ENCODE measurements at regions not wholly inside any gene's neighbourhood (a gene's known extent, or its start where the extent isn't known, plus 50 kb on each side); places are given as distances from the start of the nearest gene placed in this dataset.
"Not testable (repeated sequence)": the region's sequence is repeated elsewhere in the genome, so short reads cannot be mapped to it uniquely, and the experiment has no call there.

DNA sequence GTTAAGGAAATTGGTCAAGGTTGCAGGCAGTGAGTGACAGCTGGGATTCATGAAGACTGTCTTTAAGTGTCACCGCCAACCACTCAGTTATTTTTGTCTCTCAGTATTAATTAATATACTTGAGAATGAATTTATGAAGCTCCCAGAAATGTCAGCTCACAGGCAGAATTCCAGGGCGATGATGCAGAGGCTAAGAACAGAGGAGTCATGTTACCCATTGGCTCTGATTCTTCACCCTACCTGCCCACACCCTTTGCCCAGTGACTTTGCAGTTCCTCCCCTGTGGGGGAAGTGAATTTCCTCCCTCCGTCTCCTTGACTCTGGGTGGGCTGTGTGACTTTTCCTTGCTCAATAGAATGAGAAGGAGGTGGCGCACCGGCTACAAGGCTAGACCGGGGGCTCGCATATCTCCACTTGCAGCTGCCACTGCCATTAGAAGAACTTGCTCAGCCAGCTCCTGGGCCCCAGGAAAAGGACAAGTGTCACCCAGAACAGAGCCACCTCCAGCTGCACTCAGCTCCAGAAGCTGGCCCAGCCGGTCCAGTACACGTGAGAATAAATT, 157.1 kb upstream of the PRKCQ start:
- DNase-seq (ENCODE audit: low read depth in 3 of 3): no peak

DNA sequence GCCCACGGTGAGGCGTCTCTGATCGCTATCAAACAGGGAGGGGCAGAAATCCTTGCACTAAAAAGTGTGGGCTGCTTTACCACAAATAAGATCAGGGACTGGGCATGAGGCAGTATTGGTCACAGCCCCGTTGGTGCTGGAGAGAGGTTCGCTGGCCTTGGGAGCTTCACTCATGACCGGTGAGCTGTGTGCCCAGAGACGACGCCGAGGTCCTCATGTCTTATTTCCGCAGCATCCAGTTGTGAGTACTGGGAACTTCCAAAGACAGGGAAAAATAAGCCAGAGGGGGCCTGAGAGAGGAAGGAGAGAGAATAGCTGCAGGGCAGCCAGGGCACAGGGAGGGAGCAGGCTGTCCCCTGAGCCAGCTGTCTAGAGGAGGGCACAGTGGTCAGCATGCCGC, 154.2 kb upstream of the PRKCQ start:
- no peak for DNase-seq (ENCODE audit: low read depth in 3 of 3)

DNA sequence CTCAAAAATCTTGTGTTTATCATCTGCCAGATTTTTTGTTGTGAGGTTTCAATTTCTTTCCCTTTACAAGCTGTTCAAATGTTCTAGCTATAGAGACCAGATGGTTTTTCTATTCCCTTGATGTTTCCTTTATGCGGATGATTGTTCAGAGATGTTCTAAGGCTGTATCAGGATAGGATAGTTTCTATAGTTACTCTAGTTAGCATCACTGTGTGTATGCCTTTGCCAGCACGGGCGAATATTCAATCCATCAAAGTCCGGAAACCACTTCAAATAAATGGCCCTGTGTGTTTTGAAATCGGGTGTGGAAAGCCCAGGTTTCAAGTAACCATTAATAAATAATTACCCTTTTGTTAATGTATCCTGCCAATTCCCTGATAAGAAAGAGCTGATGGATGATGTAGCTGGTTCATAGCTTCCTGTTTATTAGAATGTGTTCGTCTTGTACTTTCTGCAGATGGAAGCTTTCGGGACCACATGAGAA, 149.8 kb upstream of the PRKCQ start:
- no peak for DNase-seq (ENCODE audit: low read depth in 3 of 3)

DNA sequence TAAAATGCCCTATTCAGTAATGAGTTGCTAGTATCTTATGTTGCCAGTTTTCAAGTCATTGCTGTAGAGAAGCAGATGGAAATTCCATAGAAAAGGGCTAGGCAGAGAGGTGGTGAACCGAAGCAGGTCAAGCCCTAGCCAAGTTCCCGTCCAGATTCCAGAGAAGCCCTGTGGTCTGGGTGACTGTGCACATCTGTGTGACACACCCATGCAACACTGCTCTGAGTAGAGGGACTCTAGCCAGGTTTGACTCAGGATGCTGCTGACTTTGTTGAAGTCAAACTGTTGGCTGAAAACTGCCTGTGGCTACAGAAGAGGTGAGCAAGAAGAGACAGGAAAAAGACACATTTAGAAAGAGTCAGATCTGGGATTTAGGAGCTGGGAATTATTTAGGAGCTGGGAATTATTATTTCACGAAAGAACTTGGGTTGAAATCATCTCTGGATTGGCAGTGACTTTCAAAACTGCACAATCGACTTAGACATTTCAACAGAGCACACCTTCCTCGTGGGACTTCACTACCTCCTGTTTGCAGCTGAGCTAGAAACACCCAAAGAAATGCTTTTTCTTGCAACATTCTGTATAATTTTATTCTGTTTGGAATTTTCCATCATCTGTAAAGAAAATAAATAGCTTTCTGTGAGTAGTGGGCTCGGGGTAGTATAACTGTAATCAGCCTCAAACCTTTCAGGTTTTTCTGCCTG, 149.1 kb upstream of the PRKCQ start:
- no peak for DNase-seq (ENCODE audit: low read depth in 3 of 3)

DNA sequence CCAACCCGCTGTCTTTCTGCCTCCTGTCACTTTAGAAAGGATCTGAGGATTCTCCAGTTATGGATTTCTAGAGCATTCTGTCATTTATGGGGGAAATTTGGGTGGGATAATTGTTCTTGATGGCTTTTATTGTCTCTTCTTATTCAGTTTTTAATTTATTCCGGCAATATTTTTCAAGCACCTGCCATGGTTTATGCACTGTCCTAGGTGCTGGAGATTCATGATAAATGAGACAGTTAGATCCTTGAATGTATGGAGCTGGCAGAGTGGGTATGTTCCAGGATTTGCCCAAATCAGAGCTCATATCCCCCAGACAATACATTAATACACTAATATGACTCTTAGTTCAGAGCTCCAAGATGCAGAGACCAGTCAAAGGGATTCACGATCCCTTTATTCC, 146.8 kb upstream of the PRKCQ start:
- DNase-seq (ENCODE audit: low read depth in 3 of 3): no peak

DNA sequence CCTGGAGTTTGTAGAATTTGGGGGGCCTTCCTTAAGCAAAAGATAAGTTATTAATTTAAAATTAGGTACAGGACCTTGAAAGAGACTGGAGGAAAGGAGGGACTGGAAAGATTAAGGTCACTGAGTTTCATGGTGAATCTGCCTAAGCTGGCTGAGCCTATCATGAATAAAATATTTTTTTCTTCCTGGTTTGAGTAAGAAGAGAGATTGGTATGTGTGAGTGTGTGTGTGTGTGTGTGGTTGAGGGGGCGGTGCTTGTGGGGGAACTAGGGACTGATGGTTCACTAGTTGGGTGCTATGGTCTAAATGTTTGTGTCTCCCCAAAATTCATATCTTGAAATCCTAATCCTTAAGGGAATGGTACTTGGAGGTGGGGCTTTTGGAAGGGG, 142.5 kb upstream of the PRKCQ start:
- DNase-seq (ENCODE audit: low read depth in 3 of 3): peak in 2 of 3 donors; percentile 8 to 14

DNA sequence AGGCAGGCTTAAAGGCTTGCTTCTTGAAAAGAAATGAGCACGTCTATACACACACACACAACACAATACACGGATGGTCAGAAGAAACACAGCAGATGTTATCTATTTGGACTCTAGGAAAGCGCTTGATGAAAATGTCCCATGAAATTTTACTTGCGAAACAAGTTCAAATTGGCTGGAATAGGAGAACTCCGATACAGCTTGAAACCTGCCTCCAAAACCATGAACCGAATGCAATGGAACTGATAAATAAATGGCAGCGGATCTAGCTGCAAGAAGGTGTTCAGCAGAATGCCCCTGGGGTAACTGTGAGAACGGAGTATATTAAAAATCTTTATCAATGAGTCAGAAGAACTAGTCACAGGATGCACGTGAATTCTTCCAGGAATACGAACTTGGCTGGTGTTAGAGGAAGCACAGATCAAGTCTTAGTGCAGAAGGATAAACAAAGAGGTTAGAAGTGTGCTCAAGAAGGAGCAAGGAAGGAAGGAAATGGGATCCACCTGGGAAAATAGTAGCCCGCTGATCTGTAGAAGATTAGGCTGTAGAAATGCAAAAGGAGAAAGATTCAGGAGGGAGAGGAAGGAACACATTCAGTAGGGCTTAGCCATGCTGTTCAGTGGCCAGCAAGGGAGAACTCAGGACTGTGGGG, 142.0 kb upstream of the PRKCQ start:
- DNase-seq (ENCODE audit: low read depth in 3 of 3): no peak

DNA sequence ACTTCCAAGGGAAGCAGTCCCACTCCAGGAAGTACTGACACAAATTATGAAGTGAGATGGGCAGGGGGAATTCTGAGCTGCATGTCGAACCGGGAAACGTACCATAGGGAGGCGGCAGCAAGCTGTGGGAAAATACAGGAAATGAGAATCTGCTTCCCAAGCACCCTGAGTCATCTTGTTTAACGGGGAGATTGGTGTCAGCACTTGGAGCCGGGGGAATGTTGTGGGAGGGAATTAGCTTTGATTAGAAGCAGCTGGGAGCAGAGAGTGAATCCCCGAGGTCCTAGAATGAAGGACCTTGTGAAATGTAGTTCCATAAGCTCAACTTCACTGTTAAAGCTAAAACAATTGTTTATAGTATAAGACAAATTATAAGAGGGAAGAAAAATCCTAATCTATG, 141.4 kb upstream of the PRKCQ start:
- DNase-seq (ENCODE audit: low read depth in 3 of 3): no peak

DNA sequence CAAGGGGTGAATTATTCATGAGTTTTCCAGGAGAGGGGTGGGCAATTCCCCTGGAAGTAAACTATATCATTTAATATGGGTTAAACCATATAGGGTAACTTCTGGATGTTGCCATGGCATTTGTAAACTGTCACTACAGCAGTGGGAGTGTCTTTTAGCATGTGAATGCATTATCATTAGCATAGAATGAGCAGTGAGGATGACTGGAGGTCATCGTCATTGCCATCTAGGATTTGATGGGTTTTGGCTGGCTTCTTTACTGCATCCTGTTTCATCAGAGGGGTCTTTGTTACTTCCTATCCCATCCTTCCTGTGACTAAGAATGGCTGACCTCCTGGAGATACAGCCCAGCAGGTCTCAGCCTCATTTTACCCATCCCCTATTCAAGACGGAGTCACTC, 139.5 kb upstream of the PRKCQ start:
- no peak for DNase-seq (ENCODE audit: low read depth in 3 of 3)

DNA sequence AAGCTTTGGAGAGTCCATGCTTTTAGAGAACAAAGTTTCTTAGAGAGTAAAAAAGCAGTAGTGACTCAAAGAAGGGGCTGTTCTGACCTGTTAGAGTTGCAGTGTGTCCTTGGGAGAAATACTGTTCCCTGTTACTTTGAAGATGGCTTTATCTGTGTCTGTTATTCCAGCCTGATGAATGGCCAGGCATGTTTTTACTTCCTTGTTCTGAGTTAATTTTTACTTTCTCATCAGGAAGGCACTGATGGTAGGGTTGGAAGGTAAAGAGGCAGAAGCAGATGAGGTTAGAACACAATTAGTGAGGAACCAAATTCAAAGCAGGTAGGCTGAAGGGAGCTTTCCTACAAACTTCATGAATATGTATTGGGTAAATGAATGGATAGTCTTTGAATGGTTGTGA, 138.5 kb upstream of the PRKCQ start:
- no peak for DNase-seq (ENCODE audit: low read depth in 3 of 3)

DNA sequence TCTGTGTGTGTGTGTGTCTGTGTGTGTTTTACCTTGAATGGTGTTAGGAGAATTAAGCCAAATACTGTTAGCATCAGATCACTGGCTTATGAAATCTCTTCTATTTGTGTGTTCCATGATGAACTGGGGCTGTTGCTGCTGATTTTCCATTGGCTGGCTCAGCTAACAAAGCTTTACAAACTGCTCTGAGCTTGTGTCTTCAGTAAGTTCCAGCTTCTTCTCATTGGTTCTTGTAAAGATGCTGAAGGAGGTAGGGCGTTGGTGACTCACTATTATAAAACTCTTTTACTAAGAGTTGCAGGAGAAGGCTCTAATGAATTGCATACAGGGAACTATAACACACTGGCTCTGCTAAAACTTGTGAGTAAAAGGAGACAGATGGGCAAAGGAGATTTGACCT, 136.4 kb upstream of the PRKCQ start:
- DNase-seq (ENCODE audit: low read depth in 3 of 3): no peak

DNA sequence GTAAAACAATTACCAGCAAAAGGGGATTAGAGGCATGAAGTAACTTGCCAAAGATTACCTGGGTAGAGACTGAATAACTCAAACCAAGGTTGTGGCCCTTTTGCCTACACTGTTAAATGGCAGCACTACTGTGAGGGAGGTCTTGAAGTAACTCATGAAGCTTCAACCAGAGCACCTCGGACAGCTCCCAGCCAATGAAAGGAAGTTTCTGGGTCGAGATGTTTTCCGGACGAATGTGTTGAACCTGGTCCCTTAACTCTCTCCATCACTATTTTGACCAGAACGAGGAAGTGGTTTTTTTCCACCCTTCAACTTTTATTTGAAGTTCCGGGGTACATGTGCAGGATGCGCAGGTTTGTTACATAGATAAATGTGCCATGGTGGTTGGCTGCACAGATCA, 133.6 kb upstream of the PRKCQ start:
- DNase-seq (ENCODE audit: low read depth in 3 of 3): no peak

DNA sequence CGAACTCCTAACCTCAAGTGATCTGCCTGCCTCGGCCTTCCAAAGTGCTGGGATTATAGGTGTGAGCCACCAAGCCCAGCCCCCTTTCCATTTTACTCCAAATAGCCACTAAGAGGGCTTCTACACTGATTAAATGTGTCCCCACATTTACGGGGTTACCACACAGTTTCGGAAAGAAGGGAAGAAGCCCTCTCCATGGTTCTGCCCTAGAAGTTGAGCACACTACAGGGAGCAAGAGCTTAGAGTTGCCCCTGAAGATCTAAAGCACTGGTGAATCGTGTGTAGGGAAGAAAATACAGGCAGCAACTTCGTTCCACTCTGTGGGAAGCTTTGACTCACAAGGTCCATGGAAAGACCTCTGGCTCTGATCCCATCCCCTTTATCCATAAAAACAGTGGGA, 133.0 kb upstream of the PRKCQ start:
- DNase-seq (ENCODE audit: low read depth in 3 of 3): no peak

DNA sequence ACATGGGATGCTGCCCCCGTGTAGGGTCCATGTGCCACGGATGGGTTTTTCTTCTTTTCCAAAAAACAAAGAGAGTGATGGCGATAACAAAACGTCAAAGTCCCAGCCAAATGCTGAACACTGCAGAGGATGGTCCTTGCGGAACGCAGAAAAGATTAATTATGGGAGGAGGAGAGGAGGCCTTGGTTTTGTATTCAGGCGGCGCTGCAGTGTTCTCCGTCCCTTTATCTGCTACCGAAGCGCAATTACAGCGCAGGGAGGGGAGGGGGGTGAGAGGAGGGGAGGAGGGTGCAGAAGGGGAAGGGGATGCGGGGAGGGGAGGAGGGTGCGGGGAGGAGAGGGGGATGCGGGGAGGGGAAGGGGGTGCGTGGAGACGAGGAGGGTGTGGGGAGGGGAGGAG, 131.8 kb upstream of the PRKCQ start:
- no peak for DNase-seq (ENCODE audit: low read depth in 3 of 3)

DNA sequence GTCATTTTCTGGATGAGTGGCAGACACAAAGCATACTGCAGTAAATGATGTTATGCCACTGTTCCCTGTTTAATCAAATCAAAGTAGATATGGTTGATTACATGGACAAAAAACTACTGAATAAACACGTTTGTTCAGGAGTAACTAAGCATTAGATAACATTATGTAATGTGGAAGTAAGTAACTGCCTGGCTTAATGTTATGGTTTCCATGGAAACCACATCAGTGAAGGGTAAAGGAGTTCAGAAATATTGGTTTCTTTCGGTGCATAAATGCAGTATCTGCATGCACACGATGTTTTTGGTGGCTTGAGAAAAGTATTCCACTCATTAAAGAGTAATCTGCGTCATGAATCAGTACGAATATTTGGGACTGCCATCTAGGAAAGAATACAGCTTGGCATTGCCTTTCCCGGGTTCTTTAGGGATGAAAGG, 131.3 kb upstream of the PRKCQ start:
- no peak for DNase-seq (ENCODE audit: low read depth in 3 of 3)

DNA sequence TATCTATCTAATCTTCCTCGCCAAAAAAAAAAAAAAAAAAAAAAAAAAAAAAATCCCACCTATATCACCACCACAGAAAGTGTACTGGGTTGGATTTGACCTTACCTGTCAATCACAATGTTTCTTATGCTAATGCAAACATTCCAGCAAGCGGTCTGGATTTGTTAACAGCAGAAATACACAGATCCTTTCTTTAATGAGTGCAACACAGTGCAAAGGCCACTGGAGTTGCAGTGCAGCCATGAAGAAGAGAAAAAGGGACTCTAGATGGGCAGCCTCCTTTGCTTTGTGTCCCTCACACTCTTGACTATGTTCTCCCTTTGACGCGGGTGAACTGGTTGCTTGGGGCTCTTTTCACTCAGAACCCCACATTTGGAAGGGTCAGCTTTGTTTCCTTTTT, 127.3 kb upstream of the PRKCQ start:
- DNase-seq (ENCODE audit: low read depth in 3 of 3): no peak

DNA sequence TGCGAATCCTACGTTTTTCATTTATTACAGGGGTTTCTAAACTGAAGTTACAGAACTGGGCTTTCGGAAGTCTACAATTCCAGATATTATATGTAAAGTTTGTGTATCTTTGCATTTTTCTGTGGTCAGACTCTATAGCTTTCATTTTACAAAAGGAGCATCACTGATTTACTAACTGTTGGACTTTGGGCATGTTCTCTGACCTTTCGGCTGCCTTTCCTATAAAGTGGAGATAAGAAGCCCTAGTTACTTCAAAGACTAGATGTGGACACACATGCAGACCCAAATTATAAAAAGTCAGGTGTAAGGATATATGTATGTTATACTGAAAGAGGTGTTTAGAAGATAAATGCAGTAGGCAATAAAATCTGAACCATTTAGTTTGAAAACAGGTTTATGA, 126.6 kb upstream of the PRKCQ start:
- DNase-seq (ENCODE audit: low read depth in 3 of 3): no peak

DNA sequence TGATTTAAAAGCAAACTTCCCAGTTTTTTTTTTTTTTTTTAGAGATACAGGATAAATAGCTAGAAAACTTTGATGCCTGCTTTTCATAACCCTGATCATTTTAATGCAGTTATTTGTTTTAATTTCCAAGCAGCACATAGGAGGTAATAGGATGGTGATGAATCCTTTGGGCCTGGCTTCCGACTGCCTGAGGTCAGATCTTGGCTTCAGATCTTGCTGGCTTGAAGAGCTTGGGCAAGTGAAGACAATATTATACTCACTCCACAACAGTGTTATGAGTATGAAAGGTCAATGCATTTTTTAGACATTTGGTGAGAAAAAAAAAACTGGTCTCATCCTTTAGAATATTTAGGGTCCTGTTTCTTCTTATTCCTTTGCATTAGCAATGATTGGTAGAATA, 124.8 kb upstream of the PRKCQ start:
- DNase-seq (ENCODE audit: low read depth in 3 of 3): no peak

DNA sequence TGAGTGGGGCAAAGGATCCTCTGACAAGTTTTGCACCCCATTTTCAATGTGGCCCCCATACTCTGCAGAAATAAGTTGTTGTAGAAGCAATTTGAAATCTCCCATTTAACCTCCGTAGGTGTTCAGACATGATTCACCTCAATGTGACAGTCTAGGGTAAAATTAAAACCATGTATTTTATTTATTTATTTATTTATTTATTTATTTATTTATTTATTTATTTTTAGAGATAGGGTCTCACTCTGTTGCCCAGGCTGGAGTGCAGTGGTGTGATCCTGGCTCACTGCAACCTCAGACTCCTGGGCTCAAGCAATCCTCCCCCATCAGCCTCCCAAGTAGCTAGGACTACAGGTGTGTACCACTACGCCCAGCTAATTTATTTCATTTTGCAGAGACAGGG, 122.8 kb upstream of the PRKCQ start:
- not testable (repeated sequence) for DNase-seq (ENCODE audit: low read depth in 3 of 3)

DNA sequence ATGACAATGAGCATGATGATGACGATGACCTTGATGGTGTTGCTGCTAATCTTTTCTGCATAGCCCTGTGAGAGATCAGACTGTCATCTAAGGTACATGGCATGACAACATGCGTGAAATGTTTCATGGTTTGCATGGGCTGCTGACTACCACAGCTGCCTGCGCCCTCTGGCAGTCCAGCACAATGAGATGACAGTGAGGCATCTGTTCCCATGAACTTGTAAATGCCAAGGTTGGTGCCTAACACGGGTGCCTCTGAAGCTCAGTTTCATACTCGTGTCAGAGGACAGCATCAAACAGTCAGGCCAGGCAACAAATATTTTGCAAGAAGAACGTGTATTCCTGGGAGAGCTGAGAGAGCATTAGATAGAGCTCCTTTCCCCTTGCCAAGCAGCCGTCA, 122.0 kb upstream of the PRKCQ start:
- DNase-seq (ENCODE audit: low read depth in 3 of 3): no peak

DNA sequence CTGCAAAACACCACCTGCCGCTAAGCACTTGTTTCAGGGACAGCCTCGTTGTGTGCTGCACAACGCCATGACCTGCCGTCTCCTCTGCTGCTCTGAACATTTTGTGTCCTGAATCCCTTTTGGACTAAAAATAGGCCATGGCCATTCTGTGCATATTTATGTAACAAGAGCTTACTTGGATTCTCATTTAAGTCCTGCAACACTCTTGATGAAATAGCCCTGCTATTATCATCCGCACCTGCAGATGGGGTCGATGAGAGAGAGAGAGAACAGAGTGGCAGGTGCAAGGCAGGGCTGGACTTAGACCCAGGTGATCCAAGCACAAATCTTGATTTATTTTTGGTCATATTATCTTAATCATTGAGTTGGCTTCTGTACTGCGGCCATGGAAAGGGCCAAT, 121.2 kb upstream of the PRKCQ start:
- no peak for DNase-seq (ENCODE audit: low read depth in 3 of 3)

DNA sequence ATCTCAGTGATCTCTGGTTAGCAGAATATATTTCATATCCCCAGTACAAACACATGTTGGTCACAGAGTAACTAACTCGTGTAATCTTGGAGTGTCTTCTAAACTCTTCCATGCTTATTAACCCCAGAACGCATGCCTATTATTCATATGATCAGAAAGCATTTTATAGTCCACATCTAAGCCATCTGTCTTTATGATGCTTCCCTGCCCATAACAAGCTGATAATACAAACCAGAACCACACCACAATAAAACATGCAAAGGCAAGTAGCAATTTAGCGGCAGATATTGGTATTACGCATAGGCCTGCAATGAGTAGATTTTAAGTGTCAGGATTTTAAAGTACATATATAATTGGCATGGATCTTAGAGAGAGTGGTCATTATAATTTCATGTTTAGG, 120.0 kb upstream of the PRKCQ start:
- no peak for DNase-seq (ENCODE audit: low read depth in 3 of 3)

DNA sequence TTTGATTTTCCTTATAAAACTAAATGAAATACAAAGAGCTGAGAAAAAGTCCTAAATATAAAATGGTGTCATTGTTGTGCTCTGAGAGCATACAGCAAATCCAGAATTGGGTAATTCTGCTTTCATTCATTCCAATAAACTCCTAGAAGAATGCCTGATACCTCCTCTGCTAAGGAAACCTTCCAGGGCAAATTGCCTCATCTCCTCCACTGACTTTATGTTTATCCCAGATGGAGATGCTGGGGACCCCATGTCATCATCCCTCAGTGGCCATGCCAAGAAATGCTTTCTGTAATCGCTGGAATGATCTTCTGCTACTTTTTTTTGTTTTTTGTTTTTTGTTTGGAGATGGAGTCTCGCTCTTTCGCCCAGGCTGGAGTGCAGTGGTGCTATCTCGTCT, 119.3 kb upstream of the PRKCQ start:
- no peak for DNase-seq (ENCODE audit: low read depth in 3 of 3)
